Endothelial cell of umbilical vein (primary cell): ENCODE measurements at regions not wholly inside any gene's neighbourhood (a gene's known extent, or its start where the extent isn't known, plus 50 kb on each side); places are given as distances from the start of the nearest gene placed in this dataset.

Experiments used
- BruUV-seq: library from RNA; stranded (reverse); fragments of 400-500 nt; replicated peaks from 2 replicates; lab custom pipeline; 2021; lab: Mats Ljungman, UMichigan
- CTCF ChIA-PET: fragments of 300-600, 350-600 bp; sonication (Branson Sonifier 250); formaldehyde crosslinking; loops from one replicate; lab custom pipeline; 2021; ENCODE audit warnings: antibody characterized with exemption, inconsistent platforms; lab: Charles Lee
- POLR2A ChIA-PET: fragments of 300-600, 350-600 bp; sonication (Branson Sonifier 250); formaldehyde crosslinking; loops from one replicate; lab custom pipeline; 2021; ENCODE audit warnings: antibody characterized with exemption, inconsistent platforms; lab: Charles Lee
- DNase-seq: peaks from one replicate; pipeline ENCODE4 v3.0.0-alpha.2; 2011; ENCODE audit warnings: low read depth, low spot score
- FAIRE-seq: peaks from 2 replicates; lab custom pipeline; 2011; peaks lifted over from hg19 to GRCh38; lab: Jason Lieb, UNC
- H2AFZ ChIP-seq: 2 replicates; pipeline ENCODE4 v1.6.0; 2012; ENCODE audit warnings: low read depth, low read length, control low read depth, inconsistent platforms
- H3K27ac ChIP-seq: 2 replicates; pipeline ENCODE4 v1.5.1; 2011; ENCODE audit warnings: low read depth, mild to moderate bottlenecking, control low read depth, low read length, moderate library complexity; ENCODE audit not compliant: insufficient read depth
- H3K27me3 ChIP-seq, 2 experiments: 2 replicates each; pipeline versions ENCODE4 v1.6.0 to v1.6.1; 2011; ENCODE audit warnings: low read length in 2 of 2, mixed read lengths in 1 of 2; ENCODE audit not compliant: control insufficient read depth in 2 of 2, insufficient read depth in 2 of 2
- H3K36me3 ChIP-seq, 2 experiments: 2 replicates in 1 of 2; 3 replicates in 1 of 2; pipeline ENCODE4 v1.5.1; 2011; ENCODE audit warnings: low read length in 2 of 2, mild to moderate bottlenecking in 1 of 2, moderate library complexity in 1 of 2; ENCODE audit not compliant: control insufficient read depth in 2 of 2, insufficient read depth in 2 of 2; ENCODE audit errors: extremely low read depth in 1 of 2
- H3K4me1 ChIP-seq: 3 replicates; pipeline ENCODE4 v1.5.1; 2011; ENCODE audit warnings: mild to moderate bottlenecking, low read length; ENCODE audit not compliant: control insufficient read depth, insufficient read depth; ENCODE audit errors: extremely low read depth
- H3K4me2 ChIP-seq: 2 replicates; pipeline ENCODE4 v1.6.1; 2011; ENCODE audit warnings: low read length, control low read depth, mixed read lengths; ENCODE audit not compliant: insufficient read depth
- H3K4me3 ChIP-seq, 3 experiments: fragments of 200-600 bp in 1 of 3; sonication (generic), shearing (Covaris generic) in 1 of 3; replicated peaks in 1 of 3; 2 replicates each; pipeline ENCODE4 v1.5.1; 2011 to 2016; ENCODE audit warnings: control low read depth in 3 of 3, low read length in 3 of 3, mild to moderate bottlenecking in 2 of 3, inconsistent platforms in 1 of 3, low read depth in 1 of 3, moderate library complexity in 1 of 3; ENCODE audit not compliant: insufficient read depth in 1 of 3
- H3K79me2 ChIP-seq: 2 replicates; pipeline ENCODE4 v1.6.0; 2012; ENCODE audit warnings: low read length, inconsistent platforms; ENCODE audit not compliant: control insufficient read depth, insufficient read depth
- H3K9ac ChIP-seq: replicated peaks from 2 replicates; pipeline ENCODE3; 2011; ENCODE audit warnings: low read length, control low read depth; ENCODE audit not compliant: insufficient read depth; ENCODE audit errors: extremely low read depth
- H3K9me1 ChIP-seq: replicated peaks from 3 replicates; pipeline ENCODE4 v1.6.0; 2011; ENCODE audit warnings: mild to moderate bottlenecking, low read length; ENCODE audit not compliant: control insufficient read depth, insufficient read depth; ENCODE audit errors: extremely low read depth
- H3K9me3 ChIP-seq: replicated peaks from 2 replicates; pipeline ENCODE4 v1.5.1; 2012; ENCODE audit warnings: low read length, inconsistent platforms; ENCODE audit not compliant: control insufficient read depth, insufficient read depth
- H4K20me1 ChIP-seq: replicated peaks from 2 replicates; pipeline ENCODE3; 2011; ENCODE audit warnings: mild to moderate bottlenecking, low read length; ENCODE audit not compliant: control insufficient read depth, insufficient read depth; ENCODE audit errors: extremely low read depth
- CTCF ChIP-seq, 2 donors: IDR thresholded peaks; 1 replicate in 1 of 2; 2 replicates in 1 of 2; pipeline ENCODE4 v1.5.1; 2011; ENCODE audit warnings: low read length in 2 of 2, mild to moderate bottlenecking in 2 of 2, moderate library complexity in 2 of 2, control low read depth in 1 of 2, inconsistent platforms in 1 of 2, low read depth in 1 of 2; ENCODE audit not compliant: insufficient read depth in 1 of 2; ENCODE audit errors: extremely low read depth in 1 of 2
- EZH2 ChIP-seq: IDR thresholded peaks from 2 replicates; pipeline ENCODE4 v1.6.1; 2012; ENCODE audit warnings: borderline replicate concordance, low read depth, mild to moderate bottlenecking, moderate library complexity, low read length, inconsistent platforms; ENCODE audit not compliant: severe bottlenecking
- FOS ChIP-seq: IDR thresholded peaks from 2 replicates; pipeline ENCODE4 v1.6.1; 2011; ENCODE audit warnings: mild to moderate bottlenecking, low read length, moderate library complexity, borderline replicate concordance; ENCODE audit not compliant: insufficient read depth
- GATA2 ChIP-seq: IDR thresholded peaks from 2 replicates; pipeline ENCODE4 v1.7.0; 2011; ENCODE audit warnings: low read depth, mild to moderate bottlenecking, moderate library complexity, mixed read lengths, low read length; ENCODE audit not compliant: insufficient read length, insufficient read depth
- JUN ChIP-seq: IDR thresholded peaks from 2 replicates; pipeline ENCODE4 v1.6.1; 2011; ENCODE audit warnings: borderline replicate concordance, low read depth; ENCODE audit not compliant: insufficient read length, insufficient read depth
- MAX ChIP-seq: IDR thresholded peaks from 2 replicates; pipeline ENCODE4 v1.6.1; 2011; ENCODE audit not compliant: insufficient read depth, insufficient read length
- MYC ChIP-seq: IDR thresholded peaks from one replicate; pipeline ENCODE4 v1.6.1; 2011; ENCODE audit warnings: mild to moderate bottlenecking, low read depth, low read length
- POLR2A ChIP-seq: IDR thresholded peaks from 2 replicates; pipeline ENCODE4 v1.6.1; 2012; ENCODE audit warnings: low read depth, mild to moderate bottlenecking, control low read depth, low read length
- POLR2AphosphoS5 ChIP-seq: IDR thresholded peaks from 2 replicates; pipeline ENCODE4 v1.6.1; 2012; ENCODE audit warnings: low read depth, mild to moderate bottlenecking, control low read depth, low read length, moderate library complexity; ENCODE audit not compliant: insufficient read depth
- dilution Hi-C: fragments of 300-500 bp; cut with MboI; formaldehyde crosslinking; loops from one replicate; pipeline ENCODE4 v1.15.0; 2019; ENCODE audit warnings: low sequenced_read_pairs; ENCODE audit not compliant: extremely low pct_ligation_motif_present
- intact Hi-C: fragments of 100-400 bp; cut with micrococcal nuclease; formaldehyde crosslinking; loops from one replicate; pipeline ENCODE4 v1.10.0; 2022

GRCh38 chrX:8044947-8045346 lies 117.7 kb upstream of the PNPLA4 start:
- H3K9me1 ChIP-seq: no peaks in the 10 kb centered on the region
- no peaks in the 10 kb centered on the region for H3K36me3 ChIP-seq
- ChIA-PET CTCF (no interaction called here), POLR2A (no interaction called here)
- FAIRE-seq (no peak), DNase-seq (no peak)
- no TSS peak for BruUV-seq
- intact Hi-C loops: no loop called here
- TF ChIP-seq GATA2: no peak
- TF ChIP-seq EZH2: no peak
- TF ChIP-seq POLR2A: no peak
- TF ChIP-seq FOS: no peak
- no peak for TF ChIP-seq POLR2AphosphoS5
- no peak for TF ChIP-seq CTCF (IDR thresholded peaks at IDR 0.05; ENCODE audit: extremely low read depth in 1 of 2, insufficient read depth in 1 of 2, low read depth in 1 of 2, low read length in 2 of 2)
- no peak for TF ChIP-seq MAX
- TF ChIP-seq JUN: no peak
- no peak for TF ChIP-seq MYC
- H3K4me3 ChIP-seq: no peak overlapping the region
- H3K4me1 ChIP-seq: no peaks in the 10 kb centered on the region
- H4K20me1 ChIP-seq: no peaks in the 10 kb centered on the region
- H3K27ac ChIP-seq: no peak overlapping the region
- dilution Hi-C loops: no loop called here
- H3K4me2 ChIP-seq: no peak overlapping the region
- no peaks in the 10 kb centered on the region for H3K27me3 ChIP-seq
- no peak overlapping the region for H3K9ac ChIP-seq
- no peaks in the 10 kb centered on the region for H3K9me3 ChIP-seq
- no peaks in the 10 kb centered on the region for H3K79me2 ChIP-seq
- no peak overlapping the region for H2AFZ ChIP-seq
